ENCODE measurements at regions not wholly inside any gene's neighbourhood (a gene's known extent, or its start where the extent isn't known, plus 50 kb on each side); places are given as distances from the start of the nearest gene placed in this dataset.

GRCh38 chr1:222370081-222370912 is 177.6 kb downstream of the HHIPL2 start:
- DNase-seq (ENCODE audit: low read depth in 2 of 2) = no peak

GRCh38 chr1:222369148-222369547 is 178.8 kb downstream of the HHIPL2 start:
- DNase-seq (ENCODE audit: low read depth in 2 of 2) = no peak

GRCh38 chr1:222358100-222358499 is 189.8 kb downstream of the HHIPL2 start:
- no peak for DNase-seq (ENCODE audit: low read depth in 2 of 2)

- DNase-seq (ENCODE audit: low read depth in 2 of 2) = no peak
These were observed 190.7 kb downstream of the HHIPL2 start for GRCh38 chr1:222357252-222357651.

- DNase-seq (ENCODE audit: low read depth in 2 of 2) = no peak
These were observed 200.3 kb downstream of the HHIPL2 start for GRCh38 chr1:222347627-222348026.

- no peak for DNase-seq (ENCODE audit: low read depth in 2 of 2)
These were observed 200.9 kb downstream of the HHIPL2 start for GRCh38 chr1:222346955-222347354.

GRCh38 chr1:222339376-222339947 is 208.4 kb downstream of the HHIPL2 start:
- DNase-seq (ENCODE audit: low read depth in 2 of 2) = no peak

- DNase-seq (ENCODE audit: low read depth in 2 of 2) = no peak
These were observed 212.3 kb downstream of the HHIPL2 start for GRCh38 chr1:222335586-222335985.

GRCh38 chr1:222334026-222334680 is 213.8 kb downstream of the HHIPL2 start:
- no peak for DNase-seq (ENCODE audit: low read depth in 2 of 2)

- no peak for DNase-seq (ENCODE audit: low read depth in 2 of 2)
These were observed 216.1 kb downstream of the HHIPL2 start for GRCh38 chr1:222331765-222332164.

GRCh38 chr1:222331340-222331739 is 216.6 kb downstream of the HHIPL2 start:
- no peak for DNase-seq (ENCODE audit: low read depth in 2 of 2)

- DNase-seq (ENCODE audit: low read depth in 2 of 2) = no peak
These were observed 218.3 kb downstream of the HHIPL2 start for GRCh38 chr1:222329493-222330045.

- no peak for DNase-seq (ENCODE audit: low read depth in 2 of 2)
These were observed 221.2 kb downstream of the HHIPL2 start for GRCh38 chr1:222326710-222327036.

- no peak for DNase-seq (ENCODE audit: low read depth in 2 of 2)
These were observed 221.7 kb downstream of the HHIPL2 start for GRCh38 chr1:222326006-222326709.

GRCh38 chr1:222325506-222325905 is 222.4 kb downstream of the HHIPL2 start:
- DNase-seq (ENCODE audit: low read depth in 2 of 2) = no peak

- no peak for DNase-seq (ENCODE audit: low read depth in 2 of 2)
These were observed 233.1 kb downstream of the HHIPL2 start for GRCh38 chr1:222314839-222315238.

GRCh38 chr1:222310836-222311235 is 237.1 kb downstream of the HHIPL2 start:
- DNase-seq (ENCODE audit: low read depth in 2 of 2) = no peak

GRCh38 chr1:222307621-222308020 is 240.3 kb downstream of the HHIPL2 start:
- DNase-seq (ENCODE audit: low read depth in 2 of 2) = no peak

- no peak for DNase-seq (ENCODE audit: low read depth in 2 of 2)
These were observed 241.4 kb downstream of the HHIPL2 start for GRCh38 chr1:222306512-222306911.

GRCh38 chr1:222306011-222306410 is 241.9 kb downstream of the HHIPL2 start:
- DNase-seq (ENCODE audit: low read depth in 2 of 2) = no peak

GRCh38 chr1:222301652-222302051 is 246.3 kb downstream of the HHIPL2 start:
- DNase-seq (ENCODE audit: low read depth in 2 of 2) = no peak

GRCh38 chr1:222299524-222299923 is 248.4 kb downstream of the HHIPL2 start:
- no peak for DNase-seq (ENCODE audit: low read depth in 2 of 2)
